Activated CD4-positive, alpha-beta T cell treated with anti-CD3 and anti-CD28 coated beads, Interleukin-2, Interleukin-4, amounts not matched to agents 100 ng/mL and 50 ng/mL, durations not matched to agents 16 hours and 8 hours (primary cell): ENCODE measurements at regions not wholly inside any gene's neighbourhood (a gene's known extent, or its start where the extent isn't known, plus 50 kb on each side); places are given as distances from the start of the nearest gene placed in this dataset.
"Not testable (repeated sequence)": the region's sequence is repeated elsewhere in the genome, so short reads cannot be mapped to it uniquely, and the experiment has no call there.

Experiments used
- DNase-seq: peaks from one replicate; pipeline ENCODE4 v3.0.0-alpha.2; 2020; ENCODE audit warnings: low spot score

DNA sequence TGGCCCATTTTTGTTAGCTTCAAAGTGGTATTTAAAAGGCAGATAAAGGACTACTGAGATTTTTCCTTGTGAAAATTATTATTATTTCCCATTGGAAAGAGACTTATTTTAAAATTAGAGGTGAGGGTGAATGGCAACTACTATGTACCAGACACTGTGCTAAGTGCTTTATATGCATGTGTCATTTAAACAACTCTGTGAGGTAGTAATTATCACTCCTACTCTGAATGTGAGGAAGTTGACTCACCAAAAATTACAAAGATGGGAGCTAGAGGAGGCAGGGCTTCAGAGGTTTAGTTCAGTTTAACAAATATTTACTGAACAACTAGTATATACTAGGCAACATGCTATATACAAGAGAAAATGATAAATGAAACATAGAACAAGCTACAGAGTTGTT lies 78.2 kb downstream of the MSL3 start:
- DNase-seq: no peak

DNA sequence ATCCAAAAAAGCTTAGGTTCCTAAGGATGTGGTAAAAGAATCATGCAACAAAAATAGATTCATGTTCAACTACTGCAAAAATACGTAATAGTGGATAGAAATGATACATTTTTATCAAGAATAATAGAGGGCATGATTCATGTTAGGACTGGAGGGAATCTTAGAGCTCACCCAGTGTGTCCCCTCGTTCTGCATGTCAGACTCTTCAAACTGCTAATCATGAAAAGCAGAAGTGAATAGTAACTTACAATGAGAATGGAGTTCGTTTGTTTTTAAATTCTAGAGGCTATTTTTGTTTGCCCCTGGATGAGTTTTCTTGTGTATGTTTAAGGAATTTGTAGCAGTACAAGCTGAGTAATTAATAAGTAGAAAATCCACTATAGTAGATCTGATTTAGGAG lies 79.4 kb downstream of the MSL3 start:
- DNase-seq: no peak

DNA sequence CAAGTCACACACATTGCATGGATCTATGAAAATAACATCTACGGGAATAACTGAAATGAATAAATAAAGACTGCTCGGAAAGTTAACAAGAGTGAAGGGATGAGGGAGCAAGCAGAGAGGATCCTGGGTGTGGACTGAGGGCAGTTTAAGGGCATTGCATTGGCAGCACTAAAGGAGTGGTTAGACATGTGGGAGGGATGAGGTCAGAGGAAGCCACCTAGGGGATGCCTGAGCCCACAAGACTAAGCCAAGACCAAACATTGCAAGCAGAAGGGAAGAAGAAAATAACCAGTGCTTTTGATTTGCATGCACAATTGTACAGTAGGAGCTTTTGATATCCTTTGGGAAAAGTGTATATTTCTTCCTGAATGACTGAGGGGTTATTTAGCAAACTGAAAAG lies 106.1 kb downstream of the MSL3 start:
- no peak for DNase-seq

DNA sequence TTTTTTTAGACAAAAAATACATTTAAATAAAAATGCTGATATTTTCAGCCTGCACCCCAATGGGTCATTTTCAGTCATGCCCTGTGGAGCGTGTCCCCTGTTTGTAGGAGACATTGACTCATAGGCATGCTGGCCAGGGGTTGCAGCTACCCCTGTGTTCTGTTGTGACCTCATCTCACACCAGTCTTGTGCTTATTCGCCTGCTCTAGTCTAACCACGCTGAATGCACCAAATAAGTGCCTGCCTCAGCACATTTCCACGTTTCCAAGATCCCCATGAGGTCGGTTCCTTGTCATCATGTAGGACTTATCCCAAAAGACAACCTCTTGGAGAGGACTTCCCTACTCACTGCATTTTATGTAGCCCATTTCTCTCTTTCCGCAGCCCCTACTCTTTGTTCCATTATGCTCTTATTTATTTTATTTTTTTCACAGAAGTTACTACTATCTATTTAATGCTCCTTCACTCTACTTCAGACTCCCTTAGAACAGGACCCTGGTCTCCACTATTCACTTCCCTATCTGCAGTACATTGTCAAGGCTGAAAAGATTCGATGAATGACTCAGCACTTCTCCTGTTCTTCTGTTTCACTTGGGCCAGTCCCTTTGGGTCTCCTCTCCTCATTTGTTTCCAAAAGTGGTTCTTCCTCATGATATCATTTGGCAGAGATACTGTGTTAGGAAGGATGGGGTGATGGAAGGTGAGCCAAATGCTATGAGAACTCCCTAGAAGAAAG lies 109.7 kb downstream of the MSL3 start:
- DNase-seq: no peak

DNA sequence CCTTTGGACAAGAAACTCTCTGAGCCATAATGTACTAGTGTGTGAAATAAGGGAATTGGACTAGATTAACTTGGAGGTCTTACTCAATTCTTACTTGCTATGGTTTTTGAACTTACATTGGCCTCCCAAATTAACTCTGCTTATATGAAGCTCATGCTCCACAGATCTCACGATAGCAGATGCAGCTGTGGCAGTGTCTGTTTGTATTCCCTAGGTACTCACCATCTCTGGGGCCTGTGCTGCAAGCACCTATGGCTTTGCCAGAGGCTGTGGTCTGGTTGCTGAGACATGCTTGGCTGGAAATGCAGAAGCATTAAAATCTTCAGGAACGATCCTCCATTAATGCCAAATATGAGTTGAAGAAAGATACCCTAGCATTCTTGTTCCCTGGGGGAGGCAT lies 112.8 kb downstream of the MSL3 start:
- DNase-seq: no peak

DNA sequence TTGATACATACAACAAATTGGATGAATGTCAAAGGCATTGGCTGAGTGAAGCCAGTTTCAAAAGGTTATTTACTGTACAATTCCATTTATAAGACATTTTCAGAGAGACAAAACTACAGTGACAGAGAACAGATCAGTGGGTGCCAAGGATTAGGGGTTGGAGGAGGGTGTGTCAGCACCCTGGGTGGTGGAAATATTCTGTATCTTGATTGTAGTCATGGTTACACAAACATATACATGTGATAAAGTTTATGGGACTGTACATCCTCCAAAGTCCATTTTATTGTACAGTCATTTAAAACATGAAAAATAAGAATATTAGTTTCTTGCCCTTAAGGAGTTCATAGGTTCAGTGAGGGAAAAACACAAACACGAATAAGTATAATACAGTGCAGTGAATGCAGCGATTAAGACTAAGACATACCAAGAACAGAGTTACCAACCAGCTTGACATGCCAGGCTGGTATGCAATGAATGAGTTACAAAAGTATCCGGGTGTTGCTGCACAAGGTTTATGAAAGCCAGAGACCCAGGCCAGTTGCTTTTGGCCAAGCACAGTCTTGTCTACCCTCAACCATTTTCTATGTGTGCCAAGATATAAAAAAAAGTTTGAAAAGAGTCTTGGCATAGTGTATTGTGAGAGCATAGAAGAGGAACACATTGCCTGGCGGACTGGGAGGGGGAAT lies 123.6 kb downstream of the MSL3 start:
- DNase-seq: no peak

DNA sequence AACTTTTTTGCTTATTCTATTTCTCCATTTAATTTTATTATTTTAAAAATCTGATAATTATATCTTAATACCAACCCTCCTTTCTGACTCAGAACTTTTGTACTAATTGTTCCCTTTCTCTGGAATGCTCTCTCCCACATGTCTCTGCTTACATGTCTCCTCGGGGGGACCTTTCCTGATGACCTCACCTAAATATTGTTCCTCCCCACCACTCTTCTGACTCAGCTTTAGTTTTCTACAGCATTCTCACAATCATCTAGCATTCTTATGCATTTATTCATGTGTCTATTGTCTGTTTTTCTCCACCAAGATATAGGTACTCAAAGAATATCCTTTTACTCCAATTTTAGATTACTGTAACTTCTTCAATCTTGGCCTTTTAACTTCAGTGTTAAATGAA lies 128.7 kb downstream of the MSL3 start:
- DNase-seq: no peak

DNA sequence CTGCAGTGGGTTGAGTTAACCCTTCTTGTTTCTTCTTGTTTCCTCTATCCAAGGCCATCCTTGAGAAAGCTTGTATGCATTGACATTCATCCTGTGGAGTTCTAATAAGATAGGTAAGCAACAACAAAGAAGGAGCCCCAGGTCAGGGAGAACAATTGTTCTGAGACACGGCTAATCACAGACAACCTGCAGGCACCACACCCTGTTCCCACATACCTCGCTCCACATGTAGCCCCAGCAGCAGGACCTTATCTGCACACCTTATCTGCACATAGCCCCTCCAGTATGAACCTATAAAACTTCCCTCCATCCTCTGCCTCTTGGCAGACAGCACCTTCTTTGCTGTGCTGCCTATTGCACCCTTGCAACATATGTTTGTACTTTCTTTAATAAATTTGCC lies 129.1 kb downstream of the MSL3 start:
- no peak for DNase-seq

DNA sequence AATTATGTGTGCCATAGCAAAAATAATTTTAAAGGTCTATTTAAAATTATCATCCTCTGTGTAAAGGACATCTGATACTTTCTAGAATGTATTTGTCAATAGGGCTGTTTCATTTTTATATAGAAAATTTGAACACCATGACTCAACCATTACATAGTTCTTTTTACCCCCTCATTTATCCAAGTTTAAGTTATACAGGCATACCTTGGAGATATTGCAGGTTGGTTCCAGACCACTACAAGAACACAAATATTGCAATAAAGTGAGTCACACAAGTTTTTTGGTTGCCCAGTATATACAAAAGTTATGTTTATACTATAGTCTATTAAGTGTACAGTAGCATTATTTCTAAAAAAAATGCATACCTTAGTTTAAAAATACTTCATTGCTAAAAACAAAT lies 130.4 kb downstream of the MSL3 start:
- DNase-seq: no peak

DNA sequence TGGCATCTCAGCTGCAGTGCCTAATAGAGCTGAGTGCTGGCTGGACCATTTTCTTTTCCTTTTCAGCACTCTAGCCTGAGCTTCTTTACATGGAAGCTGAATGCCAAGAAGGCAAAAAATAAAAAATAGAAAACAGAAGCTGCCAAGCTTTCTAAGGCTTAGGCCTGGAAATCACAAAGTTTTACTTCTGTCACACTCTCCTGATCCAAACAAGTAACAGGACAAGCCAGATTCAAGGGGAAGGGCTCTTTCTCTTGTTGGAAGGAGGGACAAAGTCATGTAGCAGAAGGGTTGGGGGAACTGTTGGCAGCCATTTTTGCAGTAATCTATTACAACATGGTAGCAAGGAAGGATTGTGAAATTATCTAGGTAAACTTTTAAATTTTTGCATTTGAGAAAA lies 131.8 kb downstream of the MSL3 start:
- no peak for DNase-seq

DNA sequence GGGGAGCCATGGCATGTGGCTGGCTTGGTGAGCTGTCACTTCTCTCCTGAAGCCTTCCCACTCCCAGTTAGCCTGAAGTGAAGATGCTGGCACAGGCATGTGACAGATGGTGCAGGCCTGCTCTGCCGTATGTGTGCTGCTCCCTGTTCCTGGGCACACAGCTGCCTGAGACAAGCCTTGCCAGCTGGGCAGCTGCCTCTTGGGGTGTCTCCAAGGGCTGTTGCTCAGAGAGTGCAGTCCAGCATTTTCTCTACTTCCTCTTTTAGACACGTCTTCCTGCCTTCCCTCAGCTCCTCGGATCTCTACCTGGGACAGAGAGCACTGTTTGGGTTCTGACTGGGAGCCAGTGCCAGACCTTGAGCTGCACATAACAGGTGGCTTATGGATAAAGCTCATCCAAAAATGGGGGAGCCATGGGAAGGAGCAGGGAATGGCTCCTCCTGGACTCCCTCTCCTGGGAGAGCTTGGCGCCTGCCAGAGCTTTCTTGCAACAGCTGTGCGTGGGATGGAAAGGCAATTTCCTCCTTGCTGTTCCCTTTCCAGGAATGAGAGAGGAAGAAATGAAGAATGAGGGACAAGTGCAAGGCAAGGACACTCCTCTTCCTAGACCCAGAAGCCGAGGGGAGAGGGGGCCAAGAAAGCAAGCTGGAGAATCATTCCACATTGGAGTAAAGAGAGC lies 132.9 kb downstream of the MSL3 start:
- DNase-seq: no peak

DNA sequence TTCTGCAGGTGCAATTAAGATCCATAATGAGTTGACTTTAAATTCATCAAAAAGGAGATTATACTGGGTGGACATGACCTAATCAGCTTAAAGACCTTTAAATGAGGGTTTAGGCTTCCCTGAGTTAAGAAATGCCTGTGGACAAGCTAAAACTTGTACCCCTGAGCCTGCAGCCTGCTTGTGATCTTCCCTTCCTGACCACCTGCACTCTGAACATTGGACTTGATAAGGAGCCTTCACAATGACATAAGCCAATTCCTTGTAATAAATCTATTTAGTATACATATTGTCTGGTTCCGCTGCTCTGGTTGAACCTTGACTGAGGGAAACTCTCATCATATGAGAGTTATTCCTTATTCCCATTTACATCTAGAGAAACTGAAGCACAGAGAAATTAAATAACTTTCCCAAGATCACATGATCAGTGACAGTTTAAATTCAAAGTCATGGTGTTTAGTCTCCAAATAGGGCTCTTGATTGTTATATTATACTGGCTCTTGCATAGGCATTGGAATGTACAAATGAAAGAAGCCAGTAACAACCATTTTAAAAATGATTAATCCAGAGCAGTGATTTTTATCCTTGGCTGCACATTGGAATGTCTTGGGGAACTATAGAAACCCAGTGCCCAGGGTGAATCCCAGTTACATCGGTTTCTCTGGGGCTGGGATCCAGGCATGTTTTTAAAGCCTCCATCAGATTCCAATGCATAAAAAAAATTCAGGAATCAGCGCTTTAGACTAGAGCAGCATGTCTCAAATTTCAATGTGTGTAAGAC lies 136.1 kb downstream of the MSL3 start:
- no peak for DNase-seq

DNA sequence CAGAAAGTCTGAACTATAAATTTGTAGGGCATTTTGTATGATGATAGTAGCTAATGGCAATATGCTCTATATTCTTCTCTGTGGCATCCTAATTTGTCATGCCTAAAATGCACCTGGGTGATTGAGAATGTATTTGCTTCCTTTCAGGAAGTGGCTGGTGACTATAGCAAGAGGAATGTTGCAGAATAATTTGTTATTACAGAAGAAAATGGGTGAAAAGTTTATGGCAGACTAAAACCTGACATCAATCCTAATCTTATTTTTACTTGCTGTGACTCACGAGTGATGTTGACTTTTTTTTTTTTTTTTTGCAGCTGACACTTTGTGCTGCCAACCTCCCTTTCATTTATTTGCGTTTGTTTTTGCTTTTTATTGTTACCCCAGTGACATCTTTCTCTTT lies 141.1 kb downstream of the MSL3 start:
- DNase-seq: no peak

DNA sequence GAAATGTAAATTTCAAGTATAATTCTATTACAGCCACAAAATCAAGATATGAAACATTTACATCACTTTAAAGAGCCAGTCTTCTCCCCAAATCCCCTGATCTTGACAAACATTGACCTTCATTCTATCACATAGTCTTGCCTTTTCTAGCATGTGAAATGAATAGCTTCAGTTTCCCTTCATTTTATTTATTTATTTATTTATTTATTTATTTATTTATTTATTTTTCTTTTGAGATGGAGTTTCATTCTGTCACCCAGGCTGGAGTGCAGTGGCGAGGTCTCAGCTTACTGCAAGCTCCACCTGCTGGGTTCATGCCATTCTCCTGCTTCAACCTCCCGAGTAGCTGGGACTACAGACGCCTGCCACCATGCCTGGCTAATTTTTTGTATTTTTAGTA lies 147.9 kb downstream of the MSL3 start:
- DNase-seq: not testable (repeated sequence)

DNA sequence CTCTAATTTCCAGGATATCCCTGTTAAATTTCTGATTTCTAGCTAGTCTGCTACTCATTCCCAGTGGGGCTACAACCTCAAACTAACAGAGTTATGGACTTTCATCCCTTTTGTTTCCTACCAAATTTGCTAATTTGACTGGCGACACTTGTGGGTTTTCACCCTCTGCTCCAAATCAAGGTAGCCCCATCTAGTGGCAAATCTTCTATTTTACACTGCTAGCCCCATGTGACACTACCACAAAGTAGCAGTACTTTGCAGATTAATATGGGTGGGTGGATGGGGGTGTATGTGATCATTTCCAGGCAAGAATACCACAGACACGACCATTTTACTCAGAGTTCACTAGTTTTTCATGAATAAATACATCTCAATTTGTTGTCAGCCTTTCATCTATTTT lies 150.3 kb downstream of the MSL3 start:
- peak; percentile 45 for DNase-seq

DNA sequence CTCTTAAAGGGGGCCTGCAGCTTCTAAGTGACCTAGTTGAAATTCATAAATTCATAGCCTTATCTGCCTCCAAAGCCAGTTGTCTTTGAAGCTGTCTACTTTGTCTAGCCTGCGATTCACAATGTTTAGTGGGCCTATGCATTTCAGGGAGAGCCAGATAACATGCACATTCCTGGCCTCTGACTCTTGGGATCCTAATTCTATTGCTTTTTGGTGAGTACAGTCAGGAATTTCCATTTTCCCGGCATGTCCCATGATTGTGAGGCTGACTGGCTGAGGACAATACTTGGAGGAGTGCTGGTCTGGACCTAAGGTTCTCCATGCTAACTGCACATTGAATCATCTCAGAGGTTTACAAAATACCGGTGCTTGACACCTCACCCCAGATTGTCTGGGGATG lies 155.0 kb downstream of the MSL3 start:
- DNase-seq: no peak

DNA sequence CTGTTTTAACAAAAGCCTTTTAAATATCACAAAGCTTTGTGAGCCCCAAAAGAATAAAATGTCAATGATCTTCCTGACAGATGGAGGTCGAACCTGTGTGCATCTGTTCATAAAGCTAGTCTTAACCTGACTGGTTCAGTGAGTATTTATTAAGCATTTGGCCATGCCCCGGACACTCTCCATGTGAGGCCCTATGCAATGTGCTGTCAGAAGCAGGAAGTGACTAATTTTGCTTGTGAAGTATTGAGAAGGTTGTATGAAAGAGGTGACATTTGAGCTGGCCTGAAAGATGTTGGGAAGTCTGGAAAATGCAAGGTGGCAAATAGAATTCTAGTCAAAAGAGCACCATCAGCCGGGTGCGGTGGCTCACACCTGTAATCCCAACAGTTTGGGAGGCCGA lies 171.4 kb downstream of the MSL3 start:
- no peak for DNase-seq

DNA sequence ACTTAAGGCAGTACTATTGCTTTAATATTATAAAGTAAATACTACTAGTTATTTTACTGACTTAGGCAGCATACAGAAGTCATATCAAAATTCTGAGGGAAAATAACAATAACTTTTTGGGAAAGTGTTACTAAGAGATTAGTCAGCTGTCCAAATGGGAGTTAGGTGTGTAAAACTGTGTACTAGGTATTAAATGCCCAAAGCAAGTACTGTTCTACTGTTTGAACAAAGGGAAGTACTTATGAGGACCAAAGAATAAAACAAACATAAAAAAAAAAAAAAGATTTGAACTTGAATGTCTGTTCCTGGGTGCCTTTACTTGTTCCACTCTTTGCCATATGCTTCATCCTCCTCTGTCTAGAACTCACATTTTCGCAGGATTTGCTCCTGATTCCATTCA lies 174.4 kb downstream of the MSL3 start:
- no peak for DNase-seq

DNA sequence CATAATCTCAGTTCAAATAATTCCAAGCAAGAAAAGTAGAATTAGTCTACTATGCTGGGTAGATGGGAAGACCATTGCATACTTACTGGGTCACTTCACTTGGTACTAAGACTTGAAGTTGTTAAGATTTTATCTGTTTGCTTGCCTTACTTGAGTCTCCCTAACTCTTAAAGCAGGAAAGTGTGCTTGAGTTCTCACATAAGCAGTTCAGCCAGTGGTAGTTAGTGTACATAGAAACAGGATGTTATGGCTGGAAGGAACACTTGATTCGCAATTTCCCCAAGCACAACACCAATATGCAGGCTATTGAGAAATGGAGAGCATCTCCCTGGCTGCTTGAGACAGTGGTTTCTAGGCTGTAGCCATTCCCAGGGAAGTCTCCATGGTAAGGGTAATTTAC lies 176.1 kb downstream of the MSL3 start:
- no peak for DNase-seq

DNA sequence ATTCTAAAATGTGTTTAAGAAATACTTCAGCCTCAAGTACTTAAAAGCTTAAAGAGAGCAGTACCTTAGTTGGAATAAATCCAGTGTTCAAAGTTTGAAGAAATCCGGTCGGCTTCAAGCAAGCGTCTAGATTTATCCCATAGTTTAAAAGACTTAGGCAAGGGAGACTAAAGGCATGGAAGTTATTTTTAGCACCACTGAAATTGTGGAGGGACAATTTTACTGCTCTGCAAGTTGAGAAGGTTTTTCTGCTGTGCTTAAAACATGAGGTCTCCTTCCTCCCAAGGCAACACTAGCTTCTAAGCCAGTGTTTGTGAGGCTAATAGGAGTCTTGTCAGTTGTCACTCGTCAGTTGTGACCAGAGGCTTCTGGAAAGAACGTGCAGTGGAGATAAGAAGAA lies 183.5 kb downstream of the MSL3 start:
- DNase-seq: no peak

DNA sequence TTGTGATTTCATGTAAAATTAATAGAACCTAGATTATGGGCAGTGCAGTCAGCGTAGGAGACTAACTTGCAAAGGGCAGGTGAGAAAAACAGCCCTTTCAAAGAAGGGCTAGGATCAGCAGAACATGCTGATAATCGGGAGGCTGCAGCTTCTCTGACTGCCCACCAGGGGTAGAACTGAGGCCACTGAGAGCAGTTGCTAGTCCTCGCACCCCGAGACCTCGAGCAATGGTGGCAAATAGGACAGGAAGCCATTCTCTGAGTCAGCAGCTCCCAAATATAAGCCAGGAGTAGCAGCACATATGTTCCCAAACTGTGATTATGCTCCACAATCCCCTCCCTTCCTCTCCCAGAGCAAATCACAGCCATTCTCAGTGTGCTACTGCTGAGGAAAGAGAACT lies 186.5 kb downstream of the MSL3 start:
- peak; percentile 12 for DNase-seq

DNA sequence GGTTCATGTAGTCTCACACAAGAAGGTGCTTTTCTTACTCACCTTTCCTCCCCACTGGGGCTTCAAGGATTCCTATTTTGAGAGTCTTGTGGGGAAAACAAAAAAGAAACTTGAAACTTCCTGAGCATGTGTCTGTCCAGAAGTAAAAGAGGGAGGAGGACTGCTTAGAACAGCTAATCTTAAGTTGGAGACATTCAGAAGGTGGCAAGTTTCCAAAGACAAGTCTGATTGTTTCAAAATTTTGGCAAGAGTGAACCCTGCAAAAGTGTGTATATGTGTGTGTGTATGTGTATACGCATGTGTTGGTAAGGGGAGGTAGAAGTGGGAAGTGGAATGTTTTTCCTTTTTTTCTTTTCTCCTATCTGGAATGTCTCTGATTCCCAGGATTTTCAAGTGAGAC lies 189.0 kb upstream of the FRMPD4 start:
- DNase-seq: no peak
